ENCODE measurements at regions not wholly inside any gene's neighbourhood (a gene's known extent, or its start where the extent isn't known, plus 50 kb on each side); places are given as distances from the start of the nearest gene placed in this dataset.

- intact Hi-C loops (cut with micrococcal nuclease) = no loop called here
Measured at GRCh38 chr5:143761663-143762062, 50.3 kb upstream of the HMHB1 start.

GRCh38 chr5:143760755-143761154 lies 51.2 kb upstream of the HMHB1 start:
- intact Hi-C loops (cut with micrococcal nuclease) = no loop called here

GRCh38 chr5:143760131-143760505 lies 51.8 kb upstream of the HMHB1 start:
- intact Hi-C loops (cut with micrococcal nuclease) = no loop called here

DNA sequence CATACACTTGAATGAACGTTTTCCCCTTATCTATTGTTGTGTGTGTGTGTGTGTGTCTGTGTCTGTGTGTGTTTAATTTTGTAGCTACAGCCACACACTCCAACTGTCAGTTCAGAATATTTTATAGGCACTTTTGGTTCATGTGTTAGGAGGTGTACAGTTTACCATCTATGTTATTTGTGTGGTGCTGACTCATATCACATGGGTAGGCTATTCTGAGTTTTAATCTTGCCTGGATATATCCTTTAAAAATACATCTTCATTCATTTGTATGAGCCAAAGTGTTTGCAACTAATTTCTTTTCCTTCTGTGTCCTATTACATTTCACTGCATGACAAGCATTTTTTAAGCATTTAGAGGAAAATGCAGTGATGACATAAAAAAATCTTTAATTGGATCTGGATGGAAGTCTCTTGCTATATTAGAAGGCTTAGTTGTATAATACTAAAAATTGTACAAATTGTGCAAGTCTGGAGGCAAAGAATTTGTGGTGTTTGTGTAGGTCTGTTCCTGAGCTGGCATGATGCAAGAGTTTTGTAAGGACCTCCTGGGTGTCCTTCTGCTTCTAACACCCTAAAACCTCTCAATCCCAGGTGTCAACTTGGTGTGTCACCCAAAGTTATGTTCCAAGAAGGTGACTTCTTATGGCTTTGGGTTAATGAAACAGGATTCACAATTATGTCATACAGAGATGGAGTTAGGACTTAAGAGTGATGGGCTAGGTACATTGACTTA lies 52.4 kb upstream of the HMHB1 start:
- intact Hi-C loops (cut with micrococcal nuclease) = no loop called here

- intact Hi-C loops (cut with micrococcal nuclease) = no loop called here
Measured at GRCh38 chr5:143758750-143759149, 53.2 kb upstream of the HMHB1 start.

- intact Hi-C loops (cut with micrococcal nuclease) = no loop called here
Measured at GRCh38 chr5:143758015-143758414, 53.9 kb upstream of the HMHB1 start.

- intact Hi-C loops (cut with micrococcal nuclease) = no loop called here
Measured at GRCh38 chr5:143757116-143757515, 54.8 kb upstream of the HMHB1 start.

GRCh38 chr5:143755966-143756365 lies 56.0 kb upstream of the HMHB1 start:
- intact Hi-C loops (cut with micrococcal nuclease) = no loop called here

DNA sequence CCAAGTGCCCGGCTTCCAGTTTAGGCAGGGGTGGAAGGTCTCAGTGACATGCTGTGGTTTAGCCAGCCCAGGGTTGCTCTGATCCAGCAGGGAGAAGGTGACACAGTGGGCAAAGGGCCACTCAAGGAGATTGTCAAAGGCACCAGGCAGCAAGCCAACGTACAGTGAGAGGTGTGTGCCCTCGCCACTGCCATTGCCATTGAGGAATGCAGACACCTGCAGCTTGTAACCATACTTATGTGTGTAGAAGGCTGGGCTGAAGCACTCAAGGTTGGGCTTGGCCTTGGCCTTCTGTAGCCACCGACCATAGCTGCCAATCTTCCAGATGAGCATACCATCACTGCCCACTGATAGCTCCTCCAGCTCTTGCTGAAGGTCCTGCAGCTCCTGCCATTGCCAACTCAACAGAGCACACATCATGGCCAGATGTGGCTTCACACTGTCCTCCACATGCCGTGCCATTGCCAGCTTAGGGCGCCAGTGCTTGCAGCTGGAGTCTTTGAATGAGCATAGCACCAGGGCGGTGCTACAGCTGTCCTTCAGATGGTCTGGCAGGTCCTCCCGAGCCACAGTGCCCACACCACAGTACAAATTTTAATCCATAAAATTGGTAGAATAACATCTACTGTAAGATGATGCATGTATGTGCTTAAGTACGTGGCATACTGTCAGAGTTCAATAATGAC lies 59.7 kb upstream of the HMHB1 start:
- intact Hi-C loops (cut with micrococcal nuclease) = no loop called here

DNA sequence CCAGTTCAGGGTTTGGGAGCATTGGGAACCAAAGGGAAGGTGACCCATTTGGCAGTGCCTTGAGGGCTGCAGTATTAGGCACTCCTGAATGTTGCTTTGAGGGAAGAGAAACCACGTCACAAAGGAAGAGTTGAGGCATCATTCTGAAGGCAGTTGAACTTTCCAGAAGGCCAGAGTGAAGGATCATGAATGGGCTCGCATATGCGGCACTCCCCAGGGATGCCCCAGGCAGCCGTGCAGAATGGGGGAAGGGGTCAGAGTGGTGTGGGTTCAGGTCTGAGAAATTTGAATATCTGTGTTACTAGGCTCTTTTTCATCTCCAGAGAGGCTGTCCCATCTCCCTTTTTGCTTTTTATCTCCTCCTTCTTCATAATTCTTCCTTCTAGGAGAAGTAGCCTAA lies 60.6 kb upstream of the HMHB1 start:
- intact Hi-C loops (cut with micrococcal nuclease) = no loop called here

- intact Hi-C loops (cut with micrococcal nuclease) = no loop called here
Measured at GRCh38 chr5:143749581-143750205, 62.3 kb upstream of the HMHB1 start.

DNA sequence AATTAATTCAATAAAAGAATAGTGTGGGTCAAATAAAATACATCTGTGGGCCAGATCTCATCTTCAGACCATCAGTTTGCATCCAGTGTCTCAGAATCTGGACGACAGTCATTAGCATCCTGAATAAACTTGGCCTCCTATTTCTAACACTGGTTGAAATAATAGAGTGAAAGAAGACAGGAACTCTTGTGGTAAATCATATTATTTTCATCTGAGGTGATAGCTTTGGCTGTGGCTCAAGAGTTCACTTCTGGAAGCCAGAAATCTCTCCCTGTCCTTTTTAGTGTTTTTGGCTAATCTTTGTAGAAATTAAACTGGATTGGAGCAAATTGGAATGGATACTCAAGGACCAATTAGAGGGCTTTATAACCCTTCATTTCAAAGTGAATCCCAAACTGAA lies 63.4 kb upstream of the HMHB1 start:
- intact Hi-C loops (cut with micrococcal nuclease) = no loop called here

DNA sequence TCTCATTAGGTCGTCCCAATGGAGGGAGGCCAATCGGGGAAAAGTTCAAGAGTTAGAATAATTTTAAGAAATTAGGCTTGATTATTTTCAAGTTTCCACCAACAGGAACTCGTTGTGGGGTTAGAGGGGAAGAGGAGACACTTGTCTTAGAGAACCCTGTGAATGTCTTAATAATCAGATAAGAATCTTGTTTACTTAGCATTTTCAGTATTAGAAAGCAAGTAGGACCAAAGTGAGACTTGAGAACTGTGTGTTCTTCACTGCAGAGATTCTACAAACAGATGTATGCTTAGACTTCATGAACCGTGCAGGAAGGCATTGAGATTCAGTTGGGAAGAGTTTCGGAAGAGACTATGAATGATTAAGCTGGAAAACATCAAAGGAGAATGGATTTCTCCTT lies 69.0 kb upstream of the HMHB1 start:
- intact Hi-C loops (cut with micrococcal nuclease) = no loop called here

- intact Hi-C loops (cut with micrococcal nuclease) = no loop called here
Measured at GRCh38 chr5:143741421-143741820, 70.5 kb upstream of the HMHB1 start.

- intact Hi-C loops (cut with micrococcal nuclease) = no loop called here
Measured at GRCh38 chr5:143740956-143741355, 71.0 kb upstream of the HMHB1 start.

DNA sequence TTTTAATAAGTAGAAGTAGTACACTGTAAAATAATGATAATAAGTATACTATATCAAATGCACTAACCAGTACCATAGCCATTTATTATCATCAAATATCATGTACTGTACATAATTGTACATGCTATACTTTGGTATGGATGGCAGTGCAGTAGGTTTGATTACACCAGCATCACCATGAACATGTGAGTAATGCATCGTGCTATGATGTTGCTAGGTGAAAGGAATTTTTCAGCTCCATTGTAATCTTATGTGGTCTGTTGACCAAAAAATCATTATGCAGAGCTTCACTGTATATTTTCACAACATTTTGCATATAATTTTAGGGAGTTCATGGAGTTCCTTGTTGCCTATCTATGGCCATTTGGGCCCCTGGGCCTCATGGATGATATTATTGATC lies 72.2 kb upstream of the HMHB1 start:
- intact Hi-C loops (cut with micrococcal nuclease) = no loop called here

- intact Hi-C loops (cut with micrococcal nuclease) = no loop called here
Measured at GRCh38 chr5:143738417-143739401, 73.3 kb upstream of the HMHB1 start.

GRCh38 chr5:143737062-143737461 lies 74.9 kb upstream of the HMHB1 start:
- intact Hi-C loops (cut with micrococcal nuclease) = no loop called here

DNA sequence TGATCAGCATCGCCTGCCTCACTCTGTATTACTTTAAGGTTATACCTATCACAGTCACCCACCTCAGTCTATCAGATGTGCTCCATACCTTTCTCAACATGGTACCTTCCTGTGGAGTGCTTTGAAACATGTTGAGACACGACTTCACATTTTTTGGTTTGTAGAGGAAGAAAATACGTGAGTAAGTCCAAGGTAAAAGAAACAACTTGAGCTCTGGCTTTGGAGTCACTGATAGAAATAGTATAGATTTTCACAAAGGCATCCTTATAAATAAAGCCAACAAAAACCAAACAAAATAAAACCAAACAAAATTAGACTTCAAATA lies 77.5 kb upstream of the HMHB1 start:
- intact Hi-C loops (cut with micrococcal nuclease) = no loop called here

DNA sequence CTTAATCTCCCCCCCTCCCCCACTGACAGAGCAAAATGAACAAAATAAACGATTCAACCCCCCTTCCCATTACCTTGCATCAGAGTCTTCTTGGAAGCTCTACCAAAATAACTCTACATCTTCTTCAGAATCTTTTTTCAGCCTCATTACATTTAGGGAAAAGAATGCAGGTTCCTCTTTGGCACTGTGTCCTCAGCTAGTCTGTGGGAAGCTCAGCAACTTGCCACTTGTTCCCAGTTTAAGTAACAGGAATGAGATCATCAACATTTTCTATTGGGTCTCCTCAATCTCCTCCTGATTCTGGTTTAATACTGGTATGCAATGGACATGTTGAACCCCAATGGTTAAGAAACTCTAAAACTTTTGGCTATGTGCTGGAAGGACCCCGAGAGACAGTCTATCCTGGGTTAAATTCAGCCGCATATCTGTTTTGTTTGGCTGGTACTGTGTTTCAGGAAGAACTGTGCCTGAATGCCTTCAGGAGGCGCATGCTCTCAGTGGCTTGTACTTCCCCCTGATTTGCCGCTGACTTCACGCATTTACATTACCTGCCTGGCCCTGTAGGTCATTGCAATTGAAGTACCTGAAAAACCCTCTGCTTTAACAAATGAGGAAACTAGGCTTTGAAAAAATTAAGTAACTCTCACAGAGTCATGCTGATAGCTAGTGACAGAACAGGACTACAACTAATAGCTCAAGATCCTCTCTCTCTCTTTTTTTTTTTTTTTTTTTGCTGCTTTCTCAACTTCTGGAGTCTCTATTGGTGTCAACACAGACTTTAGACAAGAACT lies 78.1 kb upstream of the HMHB1 start:
- intact Hi-C loops (cut with micrococcal nuclease) = no loop called here

DNA sequence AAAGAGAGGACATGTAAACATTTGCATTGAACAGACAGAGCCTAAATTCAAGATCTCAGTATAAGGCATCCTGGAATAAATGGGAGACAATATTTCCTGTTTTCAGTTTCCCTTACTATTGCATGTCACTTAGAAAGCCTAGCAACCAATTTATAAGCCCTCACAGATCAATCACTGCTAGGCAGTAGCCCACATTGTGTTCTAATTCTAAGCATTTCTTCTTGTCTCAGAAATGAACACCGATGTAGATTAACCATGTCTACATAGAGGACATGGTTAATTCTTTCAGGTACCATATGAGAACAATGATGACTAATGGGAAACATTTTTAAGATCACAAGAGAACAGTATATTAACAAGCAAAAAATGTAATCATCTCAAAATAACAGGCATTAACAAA lies 79.6 kb upstream of the HMHB1 start:
- intact Hi-C loops (cut with micrococcal nuclease) = no loop called here

Data from T-helper 2 cell treated with Interferon-gamma antibody and Interleukin-4, amounts not matched to agents 100 ng/mL and 5 ng/mL, for 36 hours (primary cell).